GM13977 (cell line): ENCODE measurements at regions not wholly inside any gene's neighbourhood (a gene's known extent, or its start where the extent isn't known, plus 50 kb on each side); places are given as distances from the start of the nearest gene placed in this dataset.

Source experiments
- DNase-seq: peaks from one replicate; pipeline ENCODE4 v3.0.0; 2012; ENCODE audit warnings: low spot score
- CTCF ChIP-seq: IDR thresholded peaks from 2 replicates; pipeline ENCODE4 v1.5.1; 2012; ENCODE audit warnings: mild to moderate bottlenecking, control low read depth; ENCODE audit not compliant: insufficient read depth; ENCODE audit errors: extremely low read depth, missing control alignments
- in situ Hi-C: fragments of 300-500 bp; cut with MboI; formaldehyde crosslinking; loops from one replicate; pipeline ENCODE4 v1.12.0; 2022; ENCODE audit warnings: low sequenced_read_pairs, low pct_unique_long_range_greater_than_20kb, mixed read lengths, inconsistent platforms; ENCODE audit not compliant: unreplicated experiment

- DNase-seq = no peak
- in situ Hi-C loops = no loop called here
- TF ChIP-seq CTCF = no peak
Observed at GRCh38 chr3:166100730-166101129, 263.5 kb upstream of the BCHE start.

GRCh38 chr3:166089575-166089974 lies 252.4 kb upstream of the BCHE start:
- DNase-seq = no peak
- TF ChIP-seq CTCF = no peak
- in situ Hi-C loops = no loop called here

GRCh38 chr3:166085164-166085856 lies 248.1 kb upstream of the BCHE start:
- no peak for TF ChIP-seq CTCF
- in situ Hi-C loops = no loop called here
- DNase-seq = no peak

- TF ChIP-seq CTCF = no peak
- no peak for DNase-seq
- in situ Hi-C loops = no loop called here
Observed at GRCh38 chr3:166080096-166080495, 242.9 kb upstream of the BCHE start.

- DNase-seq = no peak
- no peak for TF ChIP-seq CTCF
- in situ Hi-C loops = no loop called here
Observed at GRCh38 chr3:166071831-166072230, 234.6 kb upstream of the BCHE start.

GRCh38 chr3:166064476-166064875 lies 227.3 kb upstream of the BCHE start:
- in situ Hi-C loops = no loop called here
- DNase-seq = no peak
- no peak for TF ChIP-seq CTCF
